OCI-LY1 (cell line): ENCODE measurements at regions not wholly inside any gene's neighbourhood (a gene's known extent, or its start where the extent isn't known, plus 50 kb on each side); places are given as distances from the start of the nearest gene placed in this dataset.

ENCODE experiments used
- CTCF ChIP-seq: fragments of 200-600 bp; sonication (generic), shearing (Covaris generic); IDR thresholded peaks from 2 replicates; pipeline ENCODE4 v1.5.1; 2017; ENCODE audit warnings: mild to moderate bottlenecking, antibody characterized with exemption, low read length, moderate library complexity, mixed read lengths
- EZH2 ChIP-seq: fragments of 200-600 bp; sonication (generic), shearing (Covaris generic); IDR thresholded peaks from 2 replicates; pipeline ENCODE4 v1.8.0; 2017; ENCODE audit warnings: borderline replicate concordance, mixed run types, mild to moderate bottlenecking, antibody characterized with exemption, low read length, moderate library complexity, mixed read lengths

- TF ChIP-seq CTCF (no peak), EZH2 (no peak)
Measured at GRCh38 chr18:61679836-61680235, 213.0 kb downstream of the RNF152 start.
